Cardiac muscle cell (in vitro differentiated cells and primary cell): ENCODE measurements at regions not wholly inside any gene's neighbourhood (a gene's known extent, or its start where the extent isn't known, plus 50 kb on each side); places are given as distances from the start of the nearest gene placed in this dataset.
"Not testable (repeated sequence)": the region's sequence is repeated elsewhere in the genome, so short reads cannot be mapped to it uniquely, and the experiment has no call there.

Source experiments
- DNase-seq, 2 donors: peaks; one replicate each; pipeline versions ENCODE4 v3.0.0 to v3.0.0-alpha.2; 2010 to 2017; ENCODE audit warnings: low read depth in 1 of 2, low spot score in 1 of 2
- H3K27ac ChIP-seq: fragments of 200-600 bp; sonication (generic); 2 replicates; pipeline ENCODE4 v1.5.1; 2016
- H3K27me3 ChIP-seq: fragments of 200-600 bp; sonication (generic); 2 replicates; pipeline ENCODE4 v1.6.0; 2016; ENCODE audit warnings: control low read depth
- H3K36me3 ChIP-seq: fragments of 200-600 bp; sonication (generic); 2 replicates; pipeline ENCODE4 v1.5.1; 2016; ENCODE audit warnings: control low read depth
- H3K4me1 ChIP-seq: fragments of 200-600 bp; sonication (generic); 2 replicates; pipeline ENCODE4 v1.8.1; 2017; ENCODE audit warnings: low read depth, mild to moderate bottlenecking, mixed run types
- H3K4me3 ChIP-seq: fragments of 200-600 bp; sonication (generic); 2 replicates; pipeline ENCODE4 v1.5.1; 2016; ENCODE audit warnings: mild to moderate bottlenecking
- H3K9me3 ChIP-seq: fragments of 200-600 bp; sonication (generic); 2 replicates; pipeline ENCODE4 v1.5.1; 2017; ENCODE audit warnings: low read depth, mild to moderate bottlenecking, control low read depth
- CTCF ChIP-seq: IDR thresholded peaks from 2 replicates; pipeline ENCODE4 v1.5.1; 2012; ENCODE audit warnings: low read depth, mild to moderate bottlenecking, low read length

- Histone ChIP-seq H3K9me3 (no peaks in the 10 kb centered on the region), H3K4me1 (no peaks in the 10 kb centered on the region), H3K4me3 (no peak overlapping the region), H3K27ac (no peak overlapping the region), H3K27me3 (no peaks in the 10 kb centered on the region), H3K36me3 (no peaks in the 10 kb centered on the region)
- TF ChIP-seq CTCF: no peak
- DNase-seq: no peak
Measured at GRCh38 chr7:54259185-54259584, 283.0 kb upstream of the VSTM2A start.

- Histone ChIP-seq H3K27me3 (no peaks in the 10 kb centered on the region), H3K4me1 (no peaks in the 10 kb centered on the region), H3K36me3 (no peaks in the 10 kb centered on the region), H3K27ac (no peak overlapping the region), H3K4me3 (no peak overlapping the region), H3K9me3 (no peaks in the 10 kb centered on the region)
- no peak for DNase-seq
- no peak for TF ChIP-seq CTCF
Measured at GRCh38 chr7:54260941-54261371, 281.2 kb upstream of the VSTM2A start.

- Histone ChIP-seq H3K4me1 (no peaks in the 10 kb centered on the region), H3K36me3 (no peaks in the 10 kb centered on the region), H3K9me3 (no peaks in the 10 kb centered on the region), H3K4me3 (no peak overlapping the region), H3K27ac (no peak overlapping the region), H3K27me3 (no peaks in the 10 kb centered on the region)
- DNase-seq: no peak
- no peak for TF ChIP-seq CTCF
Measured at GRCh38 chr7:54278847-54279246, 263.3 kb upstream of the VSTM2A start.

- DNase-seq: no peak
- Histone ChIP-seq H3K36me3 (no peaks in the 10 kb centered on the region), H3K4me1 (no peaks in the 10 kb centered on the region), H3K27me3 (no peaks in the 10 kb centered on the region), H3K27ac (no peak overlapping the region), H3K9me3 (no peaks in the 10 kb centered on the region), H3K4me3 (no peak overlapping the region)
- TF ChIP-seq CTCF: no peak
Measured at GRCh38 chr7:54292171-54292925, 249.8 kb upstream of the VSTM2A start.

- Histone ChIP-seq H3K4me1 (no peaks in the 10 kb centered on the region), H3K27ac (no peak overlapping the region), H3K9me3 (no peaks in the 10 kb centered on the region), H3K27me3 (no peaks in the 10 kb centered on the region), H3K4me3 (no peak overlapping the region), H3K36me3 (no peaks in the 10 kb centered on the region)
- no peak for DNase-seq
- TF ChIP-seq CTCF: no peak
Measured at GRCh38 chr7:54299426-54299825, 242.7 kb upstream of the VSTM2A start.

GRCh38 chr7:54315955-54316354 is 226.2 kb upstream of the VSTM2A start:
- not testable (repeated sequence) for H3K4me3 ChIP-seq, H3K36me3 ChIP-seq, DNase-seq, H3K4me1 ChIP-seq, H3K27me3 ChIP-seq, H3K27ac ChIP-seq, H3K9me3 ChIP-seq
